SK-N-SH treated with all-trans-retinoic acid at 6 μM for 48 hours (cell line): ENCODE measurements at regions not wholly inside any gene's neighbourhood (a gene's known extent, or its start where the extent isn't known, plus 50 kb on each side); places are given as distances from the start of the nearest gene placed in this dataset.

Source experiments
- ATAC-seq: fragments of 200-7000 bp; cut with Tn5 transposase; 3 replicates; pipeline ENCODE4 v1.9.1; 2020; ENCODE audit warnings: mild to moderate bottlenecking, moderate library complexity
- ARNTL ChIP-seq: fragments of 450-650 bp; formaldehyde crosslinking; IDR thresholded peaks from 2 replicates; pipeline ENCODE4 v1.5.0; 2020; ENCODE audit warnings: low read depth, mild to moderate bottlenecking, moderate library complexity, borderline replicate concordance
- CSDC2 ChIP-seq: fragments of 250-450 bp; sonication (Bioruptor Pico); IDR thresholded peaks from 2 replicates; pipeline ENCODE4 v1.5.0; 2020; ENCODE audit warnings: mild to moderate bottlenecking, moderate library complexity
- ESRRG ChIP-seq: fragments of 250-450 bp; sonication (Bioruptor Pico); IDR thresholded peaks from 2 replicates; pipeline ENCODE4 v1.6.1; 2021; ENCODE audit warnings: mild to moderate bottlenecking
- GLIS3 ChIP-seq: fragments of 250-450 bp; sonication (Bioruptor Pico); IDR thresholded peaks from 2 replicates; pipeline ENCODE4 v1.5.0; 2020; ENCODE audit warnings: mild to moderate bottlenecking, moderate library complexity
- OSR1 ChIP-seq: fragments of 250-450 bp; sonication (Bioruptor Pico); IDR thresholded peaks from 2 replicates; pipeline ENCODE4 v1.8.0; 2022; ENCODE audit warnings: moderate library complexity, mild to moderate bottlenecking, inconsistent platforms
- PPARA ChIP-seq: fragments of 250-450 bp; sonication (Bioruptor Pico); IDR thresholded peaks from 2 replicates; pipeline ENCODE4 v1.5.0; 2020; ENCODE audit warnings: mild to moderate bottlenecking, borderline replicate concordance
- RARB ChIP-seq: fragments of 250-450 bp; sonication (Bioruptor Pico); IDR thresholded peaks from 2 replicates; pipeline ENCODE4 v1.8.0; 2021; ENCODE audit warnings: mild to moderate bottlenecking, moderate library complexity
- SNAI2 ChIP-seq: fragments of 250-450 bp; sonication (Bioruptor Pico); IDR thresholded peaks from 2 replicates; pipeline ENCODE4 v1.5.0; 2020; ENCODE audit warnings: mild to moderate bottlenecking, moderate library complexity
- TCF4 ChIP-seq: fragments of 250-450 bp; sonication (Bioruptor Pico); IDR thresholded peaks from 2 replicates; pipeline ENCODE4 v1.8.0; 2021; ENCODE audit warnings: mild to moderate bottlenecking, moderate library complexity, borderline replicate concordance
- TOX ChIP-seq: fragments of 250-450 bp; sonication (Bioruptor Pico); IDR thresholded peaks from 2 replicates; pipeline ENCODE4 v1.8.0; 2021; ENCODE audit warnings: mild to moderate bottlenecking, moderate library complexity, borderline replicate concordance
- ZC3H10 ChIP-seq: fragments of 250-450 bp; sonication (Bioruptor Pico); IDR thresholded peaks from 2 replicates; pipeline ENCODE4 v1.5.1; 2021; ENCODE audit warnings: mild to moderate bottlenecking, moderate library complexity
- ZFP30 ChIP-seq: fragments of 450-650 bp; formaldehyde crosslinking; IDR thresholded peaks from 2 replicates; pipeline ENCODE4 v1.5.0; 2022; ENCODE audit warnings: mild to moderate bottlenecking, moderate library complexity
- ZNF565 ChIP-seq: fragments of 450-650 bp; formaldehyde crosslinking; conservative IDR thresholded peaks from 2 replicates; pipeline ENCODE4 v1.5.0; 2020; ENCODE audit warnings: low read depth, mild to moderate bottlenecking, moderate library complexity
- ZNF70 ChIP-seq: fragments of 450-650 bp; formaldehyde crosslinking; IDR thresholded peaks from 2 replicates; pipeline ENCODE4 v1.5.0; 2020; ENCODE audit warnings: mild to moderate bottlenecking, moderate library complexity
- TF ChIP-seq, protein P1 (sequence below): fragments of 250-450 bp; sonication (Bioruptor Pico); IDR thresholded peaks from 2 replicates; pipeline ENCODE4 v1.5.1; 2021; ENCODE audit warnings: mild to moderate bottlenecking, moderate library complexity
- TF ChIP-seq, protein P2 (sequence below): fragments of 250-450 bp; sonication (Bioruptor Pico); IDR thresholded peaks from 2 replicates; pipeline ENCODE4 v1.8.0; 2020; ENCODE audit warnings: mild to moderate bottlenecking, moderate library complexity, borderline replicate concordance
- TF ChIP-seq, protein P3 (sequence below): fragments of 250-450 bp; sonication (Bioruptor Pico); IDR thresholded peaks from 2 replicates; pipeline ENCODE4 v1.8.0; 2021; ENCODE audit warnings: low read depth, mild to moderate bottlenecking, moderate library complexity, borderline replicate concordance
- TF ChIP-seq, protein P4 (sequence below): fragments of 250-450 bp; sonication (Bioruptor Pico); IDR thresholded peaks from 2 replicates; pipeline ENCODE4 v1.5.0; 2020; ENCODE audit warnings: mild to moderate bottlenecking, moderate library complexity
- TF ChIP-seq, protein P5 (sequence below): fragments of 250-450 bp; sonication (Bioruptor Pico); IDR thresholded peaks from 2 replicates; pipeline ENCODE4 v1.5.1; 2020; ENCODE audit warnings: low read depth, mild to moderate bottlenecking, moderate library complexity

DNA sequence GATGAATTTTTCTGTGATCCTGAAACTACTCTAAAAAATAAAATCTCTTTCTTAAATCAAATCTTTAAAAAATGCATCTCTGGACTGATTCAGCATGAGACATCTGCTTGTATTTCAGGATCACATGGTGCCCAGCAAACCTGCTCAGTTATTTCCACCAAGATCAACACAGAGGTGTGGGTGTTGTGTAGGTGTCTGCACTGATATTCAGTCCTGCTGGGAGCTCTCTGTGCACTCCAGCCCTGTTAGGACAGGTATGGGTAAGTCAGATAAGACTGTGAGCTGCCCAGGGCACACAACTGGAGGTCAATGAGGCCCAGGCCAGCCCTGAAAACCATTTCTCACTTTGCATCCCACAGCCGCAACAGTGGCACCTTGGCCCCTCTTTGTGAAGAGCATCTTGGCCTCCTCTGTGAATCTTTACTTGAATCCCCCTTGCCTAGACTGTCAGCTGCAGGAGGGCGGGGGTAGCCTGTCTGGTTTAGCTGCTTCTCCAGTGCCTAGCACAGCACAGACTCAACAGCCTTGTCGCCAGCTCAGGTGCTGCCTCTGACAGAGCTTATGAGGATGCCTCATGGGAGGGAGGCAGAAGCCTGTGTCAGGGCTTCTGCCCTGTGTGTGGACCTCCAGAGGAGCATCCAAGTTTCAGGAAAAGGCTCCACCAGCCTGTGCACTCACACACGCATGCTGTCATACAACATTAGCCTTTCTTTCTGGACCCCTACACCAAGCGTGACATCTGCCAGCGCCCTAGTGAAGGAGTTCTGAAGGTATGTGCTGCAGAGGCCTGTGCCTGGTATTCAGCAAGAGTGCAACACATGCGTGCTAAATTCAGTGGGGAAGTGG, 187.6 kb upstream of the CST7 start:
- no peak for ATAC-seq
- TF ChIP-seq TCF4 (no peak), ESRRG (no peak), OSR1 (CRISPR knock-in tag) (no peak), ARNTL (CRISPR knock-in tag) (no peak), ZNF565 (CRISPR knock-in tag) (no peak), RARB (CRISPR knock-in tag) (no peak), ZFP30 (CRISPR knock-in tag) (no peak), ZC3H10 (CRISPR knock-in tag) (no peak), TOX (CRISPR knock-in tag) (no peak), PPARA (CRISPR knock-in tag) (no peak), SNAI2 (CRISPR knock-in tag) (no peak), CSDC2 (CRISPR knock-in tag) (no peak)
- TF ChIP-seq, protein P1, sequence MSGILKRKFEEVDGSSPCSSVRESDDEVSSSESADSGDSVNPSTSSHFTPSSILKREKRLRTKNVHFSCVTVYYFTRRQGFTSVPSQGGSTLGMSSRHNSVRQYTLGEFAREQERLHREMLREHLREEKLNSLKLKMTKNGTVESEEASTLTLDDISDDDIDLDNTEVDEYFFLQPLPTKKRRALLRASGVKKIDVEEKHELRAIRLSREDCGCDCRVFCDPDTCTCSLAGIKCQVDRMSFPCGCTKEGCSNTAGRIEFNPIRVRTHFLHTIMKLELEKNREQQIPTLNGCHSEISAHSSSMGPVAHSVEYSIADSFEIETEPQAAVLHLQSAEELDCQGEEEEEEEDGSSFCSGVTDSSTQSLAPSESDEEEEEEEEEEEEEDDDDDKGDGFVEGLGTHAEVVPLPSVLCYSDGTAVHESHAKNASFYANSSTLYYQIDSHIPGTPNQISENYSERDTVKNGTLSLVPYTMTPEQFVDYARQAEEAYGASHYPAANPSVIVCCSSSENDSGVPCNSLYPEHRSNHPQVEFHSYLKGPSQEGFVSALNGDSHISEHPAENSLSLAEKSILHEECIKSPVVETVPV = no peak
- TF ChIP-seq, protein P2, sequence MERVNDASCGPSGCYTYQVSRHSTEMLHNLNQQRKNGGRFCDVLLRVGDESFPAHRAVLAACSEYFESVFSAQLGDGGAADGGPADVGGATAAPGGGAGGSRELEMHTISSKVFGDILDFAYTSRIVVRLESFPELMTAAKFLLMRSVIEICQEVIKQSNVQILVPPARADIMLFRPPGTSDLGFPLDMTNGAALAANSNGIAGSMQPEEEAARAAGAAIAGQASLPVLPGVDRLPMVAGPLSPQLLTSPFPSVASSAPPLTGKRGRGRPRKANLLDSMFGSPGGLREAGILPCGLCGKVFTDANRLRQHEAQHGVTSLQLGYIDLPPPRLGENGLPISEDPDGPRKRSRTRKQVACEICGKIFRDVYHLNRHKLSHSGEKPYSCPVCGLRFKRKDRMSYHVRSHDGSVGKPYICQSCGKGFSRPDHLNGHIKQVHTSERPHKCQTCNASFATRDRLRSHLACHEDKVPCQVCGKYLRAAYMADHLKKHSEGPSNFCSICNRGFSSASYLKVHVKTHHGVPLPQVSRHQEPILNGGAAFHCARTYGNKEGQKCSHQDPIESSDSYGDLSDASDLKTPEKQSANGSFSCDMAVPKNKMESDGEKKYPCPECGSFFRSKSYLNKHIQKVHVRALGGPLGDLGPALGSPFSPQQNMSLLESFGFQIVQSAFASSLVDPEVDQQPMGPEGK (CRISPR knock-in tag) = no peak
- TF ChIP-seq, protein P3, sequence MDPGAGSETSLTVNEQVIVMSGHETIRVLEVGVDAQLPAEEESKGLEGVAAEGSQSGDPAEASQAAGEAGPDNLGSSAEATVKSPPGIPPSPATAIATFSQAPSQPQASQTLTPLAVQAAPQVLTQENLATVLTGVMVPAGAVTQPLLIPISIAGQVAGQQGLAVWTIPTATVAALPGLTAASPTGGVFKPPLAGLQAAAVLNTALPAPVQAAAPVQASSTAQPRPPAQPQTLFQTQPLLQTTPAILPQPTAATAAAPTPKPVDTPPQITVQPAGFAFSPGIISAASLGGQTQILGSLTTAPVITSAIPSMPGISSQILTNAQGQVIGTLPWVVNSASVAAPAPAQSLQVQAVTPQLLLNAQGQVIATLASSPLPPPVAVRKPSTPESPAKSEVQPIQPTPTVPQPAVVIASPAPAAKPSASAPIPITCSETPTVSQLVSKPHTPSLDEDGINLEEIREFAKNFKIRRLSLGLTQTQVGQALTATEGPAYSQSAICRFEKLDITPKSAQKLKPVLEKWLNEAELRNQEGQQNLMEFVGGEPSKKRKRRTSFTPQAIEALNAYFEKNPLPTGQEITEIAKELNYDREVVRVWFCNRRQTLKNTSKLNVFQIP = no peak
- TF ChIP-seq, protein P4, sequence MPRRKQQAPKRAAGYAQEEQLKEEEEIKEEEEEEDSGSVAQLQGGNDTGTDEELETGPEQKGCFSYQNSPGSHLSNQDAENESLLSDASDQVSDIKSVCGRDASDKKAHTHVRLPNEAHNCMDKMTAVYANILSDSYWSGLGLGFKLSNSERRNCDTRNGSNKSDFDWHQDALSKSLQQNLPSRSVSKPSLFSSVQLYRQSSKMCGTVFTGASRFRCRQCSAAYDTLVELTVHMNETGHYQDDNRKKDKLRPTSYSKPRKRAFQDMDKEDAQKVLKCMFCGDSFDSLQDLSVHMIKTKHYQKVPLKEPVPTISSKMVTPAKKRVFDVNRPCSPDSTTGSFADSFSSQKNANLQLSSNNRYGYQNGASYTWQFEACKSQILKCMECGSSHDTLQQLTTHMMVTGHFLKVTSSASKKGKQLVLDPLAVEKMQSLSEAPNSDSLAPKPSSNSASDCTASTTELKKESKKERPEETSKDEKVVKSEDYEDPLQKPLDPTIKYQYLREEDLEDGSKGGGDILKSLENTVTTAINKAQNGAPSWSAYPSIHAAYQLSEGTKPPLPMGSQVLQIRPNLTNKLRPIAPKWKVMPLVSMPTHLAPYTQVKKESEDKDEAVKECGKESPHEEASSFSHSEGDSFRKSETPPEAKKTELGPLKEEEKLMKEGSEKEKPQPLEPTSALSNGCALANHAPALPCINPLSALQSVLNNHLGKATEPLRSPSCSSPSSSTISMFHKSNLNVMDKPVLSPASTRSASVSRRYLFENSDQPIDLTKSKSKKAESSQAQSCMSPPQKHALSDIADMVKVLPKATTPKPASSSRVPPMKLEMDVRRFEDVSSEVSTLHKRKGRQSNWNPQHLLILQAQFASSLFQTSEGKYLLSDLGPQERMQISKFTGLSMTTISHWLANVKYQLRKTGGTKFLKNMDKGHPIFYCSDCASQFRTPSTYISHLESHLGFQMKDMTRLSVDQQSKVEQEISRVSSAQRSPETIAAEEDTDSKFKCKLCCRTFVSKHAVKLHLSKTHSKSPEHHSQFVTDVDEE (CRISPR knock-in tag) = no peak
- TF ChIP-seq, protein P5, sequence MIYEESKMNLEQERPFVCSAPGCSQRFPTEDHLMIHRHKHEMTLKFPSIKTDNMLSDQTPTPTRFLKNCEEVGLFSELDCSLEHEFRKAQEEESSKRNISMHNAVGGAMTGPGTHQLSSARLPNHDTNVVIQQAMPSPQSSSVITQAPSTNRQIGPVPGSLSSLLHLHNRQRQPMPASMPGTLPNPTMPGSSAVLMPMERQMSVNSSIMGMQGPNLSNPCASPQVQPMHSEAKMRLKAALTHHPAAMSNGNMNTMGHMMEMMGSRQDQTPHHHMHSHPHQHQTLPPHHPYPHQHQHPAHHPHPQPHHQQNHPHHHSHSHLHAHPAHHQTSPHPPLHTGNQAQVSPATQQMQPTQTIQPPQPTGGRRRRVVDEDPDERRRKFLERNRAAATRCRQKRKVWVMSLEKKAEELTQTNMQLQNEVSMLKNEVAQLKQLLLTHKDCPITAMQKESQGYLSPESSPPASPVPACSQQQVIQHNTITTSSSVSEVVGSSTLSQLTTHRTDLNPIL (CRISPR knock-in tag) = no peak
- TF ChIP-seq, all 23 proteins: peak for 0

DNA sequence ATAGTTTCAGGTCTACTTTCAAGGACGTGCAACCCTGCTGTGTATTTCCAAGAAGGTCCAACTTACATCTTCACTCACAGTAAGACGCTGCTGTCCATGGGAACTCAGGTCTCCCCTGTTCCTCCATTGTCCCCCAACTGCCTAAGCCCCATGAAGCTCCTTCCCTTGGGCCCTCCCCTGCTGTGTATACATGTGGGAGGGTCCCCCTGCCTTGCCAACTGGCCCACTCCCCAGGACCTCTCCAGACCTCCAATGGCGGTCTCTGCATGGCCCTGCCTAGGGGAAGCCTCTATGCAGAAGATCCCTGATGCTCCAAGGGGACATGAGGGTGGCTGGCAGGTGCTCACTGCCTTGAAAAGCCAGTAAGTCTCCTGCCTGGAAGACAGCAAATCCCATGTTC, 186.7 kb upstream of the CST7 start:
- no peak for ATAC-seq
- TF ChIP-seq ZFP30 (CRISPR knock-in tag) (no peak), ARNTL (CRISPR knock-in tag) (no peak), ZC3H10 (CRISPR knock-in tag) (no peak), CSDC2 (CRISPR knock-in tag) (no peak), ESRRG (no peak), ZNF565 (CRISPR knock-in tag) (no peak), ZNF70 (no peak), RARB (CRISPR knock-in tag) (no peak), GLIS3 (no peak), TCF4 (no peak), PPARA (CRISPR knock-in tag) (no peak), SNAI2 (CRISPR knock-in tag) (no peak)
- TF ChIP-seq, protein P4 (CRISPR knock-in tag) = no peak
- TF ChIP-seq, protein P1 = no peak
- TF ChIP-seq, protein P5 (CRISPR knock-in tag) = no peak
- TF ChIP-seq, protein P2 (CRISPR knock-in tag) = no peak
